PC-3 (cell line): ENCODE measurements at regions not wholly inside any gene's neighbourhood (a gene's known extent, or its start where the extent isn't known, plus 50 kb on each side); places are given as distances from the start of the nearest gene placed in this dataset.
"Not testable (repeated sequence)": the region's sequence is repeated elsewhere in the genome, so short reads cannot be mapped to it uniquely, and the experiment has no call there.

Source experiments
- EZH2 ChIP-seq: fragments of 300-600 bp; sonication (generic); IDR thresholded peaks from one replicate; pipeline ENCODE4 v1.6.1; 2017; ENCODE audit warnings: antibody characterized with exemption, mild to moderate bottlenecking, low read length; ENCODE audit not compliant: unreplicated experiment
- TF ChIP-seq, protein P1 (sequence below): fragments of 300-600 bp; sonication (generic); conservative IDR thresholded peaks from 2 replicates; pipeline ENCODE4 v1.5.1; 2017; ENCODE audit warnings: antibody characterized with exemption, low read depth, mild to moderate bottlenecking, low read length

- TF ChIP-seq, protein P1, sequence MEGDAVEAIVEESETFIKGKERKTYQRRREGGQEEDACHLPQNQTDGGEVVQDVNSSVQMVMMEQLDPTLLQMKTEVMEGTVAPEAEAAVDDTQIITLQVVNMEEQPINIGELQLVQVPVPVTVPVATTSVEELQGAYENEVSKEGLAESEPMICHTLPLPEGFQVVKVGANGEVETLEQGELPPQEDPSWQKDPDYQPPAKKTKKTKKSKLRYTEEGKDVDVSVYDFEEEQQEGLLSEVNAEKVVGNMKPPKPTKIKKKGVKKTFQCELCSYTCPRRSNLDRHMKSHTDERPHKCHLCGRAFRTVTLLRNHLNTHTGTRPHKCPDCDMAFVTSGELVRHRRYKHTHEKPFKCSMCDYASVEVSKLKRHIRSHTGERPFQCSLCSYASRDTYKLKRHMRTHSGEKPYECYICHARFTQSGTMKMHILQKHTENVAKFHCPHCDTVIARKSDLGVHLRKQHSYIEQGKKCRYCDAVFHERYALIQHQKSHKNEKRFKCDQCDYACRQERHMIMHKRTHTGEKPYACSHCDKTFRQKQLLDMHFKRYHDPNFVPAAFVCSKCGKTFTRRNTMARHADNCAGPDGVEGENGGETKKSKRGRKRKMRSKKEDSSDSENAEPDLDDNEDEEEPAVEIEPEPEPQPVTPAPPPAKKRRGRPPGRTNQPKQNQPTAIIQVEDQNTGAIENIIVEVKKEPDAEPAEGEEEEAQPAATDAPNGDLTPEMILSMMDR, result not testable (repeated sequence)
- not testable (repeated sequence) for TF ChIP-seq EZH2
Observed at GRCh38 chr21:13849489-13849888, 239.9 kb downstream of the POTED start.
